22Rv1 (cell line): ENCODE measurements at regions not wholly inside any gene's neighbourhood (a gene's known extent, or its start where the extent isn't known, plus 50 kb on each side); places are given as distances from the start of the nearest gene placed in this dataset.

Experiments used
- H3K27ac ChIP-seq: fragments of 450-650 bp; 2 replicates; pipeline ENCODE4 v1.5.1; 2017
- ZFX ChIP-seq: fragments of 450-650 bp; IDR thresholded peaks from 2 replicates; pipeline ENCODE4 v1.6.1; 2017; ENCODE audit warnings: antibody characterized with exemption, borderline replicate concordance
- TF ChIP-seq, protein P1 (sequence below): fragments of 450-650 bp; IDR thresholded peaks from 2 replicates; pipeline ENCODE4 v1.5.1; 2017; ENCODE audit warnings: mild to moderate bottlenecking

DNA sequence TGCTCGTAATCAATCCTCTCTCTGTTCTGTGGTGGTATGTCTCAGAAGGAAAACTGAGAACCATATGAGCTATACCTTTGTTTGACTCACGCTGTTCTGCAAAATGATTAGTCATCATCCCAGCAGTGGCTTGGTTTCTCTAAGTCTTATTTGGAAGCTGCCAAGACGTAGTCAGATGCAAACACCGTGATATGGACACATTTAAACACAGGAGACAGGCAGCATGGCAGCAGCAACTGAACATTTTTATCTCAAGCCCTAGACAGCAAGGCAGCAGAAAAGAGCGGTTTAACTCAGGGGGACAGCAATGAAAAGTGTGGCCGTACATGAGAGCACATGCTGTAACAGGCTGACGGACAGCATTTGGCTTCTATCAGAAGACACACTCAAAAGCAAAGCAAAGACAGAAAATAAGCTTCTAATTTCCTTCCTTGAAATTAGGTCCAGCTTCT lies 1295.1 kb downstream of the EPHA7 start:
- no peak overlapping the region for H3K27ac ChIP-seq
- TF ChIP-seq, protein P1, sequence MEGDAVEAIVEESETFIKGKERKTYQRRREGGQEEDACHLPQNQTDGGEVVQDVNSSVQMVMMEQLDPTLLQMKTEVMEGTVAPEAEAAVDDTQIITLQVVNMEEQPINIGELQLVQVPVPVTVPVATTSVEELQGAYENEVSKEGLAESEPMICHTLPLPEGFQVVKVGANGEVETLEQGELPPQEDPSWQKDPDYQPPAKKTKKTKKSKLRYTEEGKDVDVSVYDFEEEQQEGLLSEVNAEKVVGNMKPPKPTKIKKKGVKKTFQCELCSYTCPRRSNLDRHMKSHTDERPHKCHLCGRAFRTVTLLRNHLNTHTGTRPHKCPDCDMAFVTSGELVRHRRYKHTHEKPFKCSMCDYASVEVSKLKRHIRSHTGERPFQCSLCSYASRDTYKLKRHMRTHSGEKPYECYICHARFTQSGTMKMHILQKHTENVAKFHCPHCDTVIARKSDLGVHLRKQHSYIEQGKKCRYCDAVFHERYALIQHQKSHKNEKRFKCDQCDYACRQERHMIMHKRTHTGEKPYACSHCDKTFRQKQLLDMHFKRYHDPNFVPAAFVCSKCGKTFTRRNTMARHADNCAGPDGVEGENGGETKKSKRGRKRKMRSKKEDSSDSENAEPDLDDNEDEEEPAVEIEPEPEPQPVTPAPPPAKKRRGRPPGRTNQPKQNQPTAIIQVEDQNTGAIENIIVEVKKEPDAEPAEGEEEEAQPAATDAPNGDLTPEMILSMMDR, result no peak
- no peak for TF ChIP-seq ZFX

DNA sequence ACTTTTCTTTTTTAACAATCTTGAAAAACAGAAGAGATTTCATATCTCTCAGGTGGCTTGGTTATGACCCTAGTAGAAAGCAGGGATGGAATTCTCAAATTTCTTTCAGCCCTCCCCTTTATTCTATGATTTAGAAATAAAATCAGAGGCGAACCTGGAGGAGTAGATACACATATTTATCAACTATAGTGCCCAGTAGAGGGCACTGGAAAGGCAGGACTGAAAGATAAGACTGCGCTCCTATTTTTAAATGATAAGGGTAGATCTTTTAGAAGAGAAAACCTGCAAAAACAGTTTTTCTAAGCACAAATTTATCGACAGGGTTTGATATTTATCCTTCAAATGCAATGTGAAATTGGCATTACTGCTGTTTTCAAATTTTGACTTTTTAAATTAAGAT lies 1296.6 kb downstream of the EPHA7 start:
- TF ChIP-seq, protein P1, result peak; percentile 82
- no peak for TF ChIP-seq ZFX
- no peak overlapping the region for H3K27ac ChIP-seq

DNA sequence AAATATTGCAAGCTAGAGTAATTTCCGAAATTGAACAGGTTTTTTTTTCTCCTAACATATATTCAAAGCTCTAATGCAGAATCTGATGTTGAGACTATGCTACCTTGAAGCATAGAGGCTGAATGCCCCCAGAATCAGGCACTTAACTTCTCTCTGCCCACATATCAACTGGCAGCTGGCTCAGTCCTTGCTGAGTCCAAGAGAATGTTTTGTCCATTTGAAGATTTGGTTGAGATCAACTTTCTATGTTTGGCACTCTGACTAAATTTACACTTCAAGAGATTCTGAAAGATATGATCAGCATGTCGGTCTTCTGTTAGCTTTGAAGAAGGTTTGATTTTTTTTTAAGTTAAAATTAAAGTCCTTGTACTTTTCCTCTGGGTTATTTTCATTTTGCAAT lies 1298.1 kb downstream of the EPHA7 start:
- H3K27ac ChIP-seq, result no peak overlapping the region
- TF ChIP-seq, protein P1, result no peak
- no peak for TF ChIP-seq ZFX

DNA sequence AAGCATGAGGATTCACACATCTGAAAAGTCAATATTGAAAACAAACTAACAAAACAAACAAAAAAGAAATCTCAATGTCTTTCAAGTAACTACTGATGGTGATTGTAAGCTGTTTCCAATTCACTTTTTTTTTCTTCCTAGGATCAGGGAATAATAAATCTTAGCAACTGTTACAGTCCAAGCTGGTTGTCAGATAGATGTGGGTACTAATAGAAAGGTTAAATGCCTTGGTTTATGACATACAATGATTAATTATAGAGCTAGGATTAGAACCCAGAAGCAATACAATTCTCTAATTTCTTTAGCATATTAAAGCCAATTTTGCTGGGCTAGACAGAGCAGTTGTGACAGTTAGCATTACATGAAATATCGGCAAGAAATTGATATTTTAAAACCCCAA lies 1301.6 kb downstream of the EPHA7 start:
- H3K27ac ChIP-seq, result no peak overlapping the region
- TF ChIP-seq ZFX, result no peak
- TF ChIP-seq, protein P1, result no peak

DNA sequence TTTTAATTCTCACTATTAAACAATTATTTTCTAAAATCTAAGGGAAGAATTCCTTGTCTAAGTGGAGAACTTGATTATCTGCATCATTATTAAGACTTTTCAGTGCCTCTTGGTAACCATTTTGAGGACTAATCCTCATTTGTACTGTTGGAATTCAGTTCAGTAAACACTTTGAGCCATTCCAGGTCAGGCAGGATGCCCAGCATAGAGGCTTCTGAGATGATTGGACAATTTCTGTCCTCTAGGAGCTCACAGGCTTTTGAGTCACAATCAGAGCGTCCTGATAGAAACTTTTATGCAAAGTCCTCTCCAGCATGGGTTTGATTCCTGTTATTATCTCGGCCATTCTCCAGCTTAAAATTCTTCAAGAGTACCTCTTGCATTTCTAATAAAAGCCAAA lies 1304.6 kb downstream of the EPHA7 start:
- H3K27ac ChIP-seq, result no peak overlapping the region
- TF ChIP-seq, protein P1, result no peak
- TF ChIP-seq ZFX, result no peak

DNA sequence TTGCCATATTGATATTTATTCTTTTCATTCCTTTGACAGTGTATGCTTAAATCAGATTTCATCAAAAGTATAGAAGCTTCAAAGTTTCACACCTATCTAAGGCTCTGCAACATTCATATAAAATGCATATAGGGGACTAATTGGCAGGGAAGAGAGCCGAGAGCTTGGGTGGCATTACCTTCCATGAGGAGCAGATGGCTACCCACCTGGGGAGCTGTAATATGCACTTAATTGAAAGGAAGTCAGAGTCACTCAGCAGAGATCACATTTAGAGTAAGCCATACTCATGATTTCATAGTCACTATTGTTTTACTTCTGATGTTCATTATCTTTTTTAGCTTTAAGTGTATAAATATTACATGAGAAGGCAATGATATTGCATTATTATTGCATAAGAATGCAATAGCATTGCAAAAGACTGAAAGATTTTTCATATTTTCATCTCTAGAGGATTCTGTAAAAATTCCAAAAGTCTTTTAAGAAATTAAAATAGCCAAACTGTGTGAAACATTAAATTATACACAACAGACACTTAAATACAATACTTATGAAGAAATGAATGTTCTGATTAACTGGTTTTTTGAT lies 1305.2 kb downstream of the EPHA7 start:
- TF ChIP-seq, protein P1, result no peak
- no peak for TF ChIP-seq ZFX
- no peak overlapping the region for H3K27ac ChIP-seq

DNA sequence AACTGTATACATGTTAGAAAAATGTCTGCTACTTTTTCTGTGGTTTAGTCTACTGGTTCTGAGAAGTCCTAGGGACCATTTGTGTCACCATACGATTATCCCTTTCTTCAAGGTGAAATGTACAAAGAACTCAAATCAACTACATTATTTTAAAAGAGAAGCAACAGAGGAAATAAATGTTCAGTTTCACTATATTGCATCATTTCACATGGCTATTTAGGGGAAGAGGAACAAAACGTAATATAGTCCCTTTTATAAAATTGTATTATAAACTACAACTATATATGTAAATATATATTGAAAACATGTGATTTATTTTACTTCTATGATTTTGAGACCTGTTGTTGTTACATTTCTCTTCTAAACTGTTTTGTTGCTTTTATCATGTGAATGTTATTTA lies 1308.0 kb downstream of the EPHA7 start:
- TF ChIP-seq, protein P1, result no peak
- no peak for TF ChIP-seq ZFX

More for the DNA sequence above, 1308.0 kb downstream of the EPHA7 start:
- H3K27ac ChIP-seq, result no peak overlapping the region
